Brain microvascular endothelial cell (primary cell): ENCODE measurements at regions not wholly inside any gene's neighbourhood (a gene's known extent, or its start where the extent isn't known, plus 50 kb on each side); places are given as distances from the start of the nearest gene placed in this dataset.

ENCODE experiments used
- DNase-seq: peaks from one replicate; pipeline ENCODE4 v3.0.0-alpha.2; 2020
- H3K27ac ChIP-seq: fragments of 250-450 bp; sonication (Bioruptor Pico); 2 replicates; pipeline ENCODE4 v1.5.1; 2020; ENCODE audit warnings: mild to moderate bottlenecking, moderate library complexity
- H3K27me3 ChIP-seq: fragments of 250-450 bp; sonication (Bioruptor Pico); replicated peaks from 2 replicates; pipeline ENCODE4 v1.5.1; 2020; ENCODE audit warnings: mild to moderate bottlenecking
- H3K36me3 ChIP-seq: fragments of 250-450 bp; sonication (Bioruptor Pico); replicated peaks from 2 replicates; pipeline ENCODE4 v1.5.1; 2020; ENCODE audit warnings: mild to moderate bottlenecking
- H3K4me3 ChIP-seq: 2 replicates; pipeline ENCODE4 v1.5.1; 2011; ENCODE audit warnings: low read depth, mild to moderate bottlenecking, control low read depth, low read length, moderate library complexity
- CTCF ChIP-seq: IDR thresholded peaks from 2 replicates; pipeline ENCODE4 v1.5.1; 2011; ENCODE audit warnings: low read depth, mild to moderate bottlenecking, moderate library complexity, low read length, control low read depth, inconsistent platforms; ENCODE audit errors: missing control alignments
- in situ Hi-C: cut with HindIII; loops from 2 replicates; pipeline ENCODE4 v1.10.0; 2017; ENCODE audit warnings: low sequenced_read_pairs, low pct_ligation_motif_present

GRCh38 chr2:187943772-187944369 lies 347.8 kb upstream of the GULP1 start:
- H3K27ac ChIP-seq, result no peak overlapping the region
- no peak for DNase-seq
- H3K36me3 ChIP-seq, result no peaks in the 10 kb centered on the region
- H3K27me3 ChIP-seq, result no peaks in the 10 kb centered on the region
- no peak overlapping the region for H3K4me3 ChIP-seq
- in situ Hi-C loops, result no loop called here
- TF ChIP-seq CTCF, result no peak

- Histone ChIP-seq H3K4me3 (no peak overlapping the region), H3K27ac (no peak overlapping the region), H3K27me3 (no peaks in the 10 kb centered on the region), H3K36me3 (no peaks in the 10 kb centered on the region)
- DNase-seq, result no peak
- in situ Hi-C loops, result no loop called here
- TF ChIP-seq CTCF, result no peak
These were observed 341.8 kb upstream of the GULP1 start for GRCh38 chr2:187949859-187950258.

- Histone ChIP-seq H3K27ac (no peak overlapping the region), H3K27me3 (no peaks in the 10 kb centered on the region), H3K36me3 (no peaks in the 10 kb centered on the region), H3K4me3 (no peak overlapping the region)
- DNase-seq, result no peak
- no peak for TF ChIP-seq CTCF
- in situ Hi-C loops, result no loop called here
These were observed 340.0 kb upstream of the GULP1 start for GRCh38 chr2:187951470-187952218.

- H3K27me3 ChIP-seq, result no peaks in the 10 kb centered on the region
- in situ Hi-C loops, result no loop called here
- no peak for TF ChIP-seq CTCF
- no peak overlapping the region for H3K4me3 ChIP-seq
- DNase-seq, result no peak
- no peaks in the 10 kb centered on the region for H3K36me3 ChIP-seq
- no peak overlapping the region for H3K27ac ChIP-seq
These were observed 334.7 kb upstream of the GULP1 start for GRCh38 chr2:187956906-187957534.

GRCh38 chr2:187959821-187960220 lies 331.9 kb upstream of the GULP1 start:
- Histone ChIP-seq H3K27me3 (no peaks in the 10 kb centered on the region), H3K36me3 (no peaks in the 10 kb centered on the region), H3K27ac (no peak overlapping the region), H3K4me3 (no peak overlapping the region)
- no peak for DNase-seq
- TF ChIP-seq CTCF, result no peak
- in situ Hi-C loops, result no loop called here
